Endothelial cell of umbilical vein (primary cell): ENCODE measurements at regions not wholly inside any gene's neighbourhood (a gene's known extent, or its start where the extent isn't known, plus 50 kb on each side); places are given as distances from the start of the nearest gene placed in this dataset.
"Not testable (repeated sequence)": the region's sequence is repeated elsewhere in the genome, so short reads cannot be mapped to it uniquely, and the experiment has no call there.

Experiments
- BruUV-seq: library from RNA; stranded (reverse); fragments of 400-500 nt; replicated peaks from 2 replicates; lab custom pipeline; 2021; lab: Mats Ljungman, UMichigan
- CTCF ChIA-PET: fragments of 300-600, 350-600 bp; sonication (Branson Sonifier 250); formaldehyde crosslinking; loops from one replicate; lab custom pipeline; 2021; ENCODE audit warnings: antibody characterized with exemption, inconsistent platforms; lab: Charles Lee
- POLR2A ChIA-PET: fragments of 300-600, 350-600 bp; sonication (Branson Sonifier 250); formaldehyde crosslinking; loops from one replicate; lab custom pipeline; 2021; ENCODE audit warnings: antibody characterized with exemption, inconsistent platforms; lab: Charles Lee
- DNase-seq: peaks from one replicate; pipeline ENCODE4 v3.0.0-alpha.2; 2011; ENCODE audit warnings: low read depth, low spot score
- FAIRE-seq: peaks from 2 replicates; lab custom pipeline; 2011; peaks lifted over from hg19 to GRCh38; lab: Jason Lieb, UNC
- H2AFZ ChIP-seq: 2 replicates; pipeline ENCODE4 v1.6.0; 2012; ENCODE audit warnings: low read depth, low read length, control low read depth, inconsistent platforms
- H3K27ac ChIP-seq: 2 replicates; pipeline ENCODE4 v1.5.1; 2011; ENCODE audit warnings: low read depth, mild to moderate bottlenecking, control low read depth, low read length, moderate library complexity; ENCODE audit not compliant: insufficient read depth
- H3K27me3 ChIP-seq, 2 experiments: 2 replicates each; pipeline versions ENCODE4 v1.6.0 to v1.6.1; 2011; ENCODE audit warnings: low read length in 2 of 2, mixed read lengths in 1 of 2; ENCODE audit not compliant: control insufficient read depth in 2 of 2, insufficient read depth in 2 of 2
- H3K36me3 ChIP-seq, 2 experiments: 2 replicates in 1 of 2; 3 replicates in 1 of 2; pipeline ENCODE4 v1.5.1; 2011; ENCODE audit warnings: low read length in 2 of 2, mild to moderate bottlenecking in 1 of 2, moderate library complexity in 1 of 2; ENCODE audit not compliant: control insufficient read depth in 2 of 2, insufficient read depth in 2 of 2; ENCODE audit errors: extremely low read depth in 1 of 2
- H3K4me1 ChIP-seq: 3 replicates; pipeline ENCODE4 v1.5.1; 2011; ENCODE audit warnings: mild to moderate bottlenecking, low read length; ENCODE audit not compliant: control insufficient read depth, insufficient read depth; ENCODE audit errors: extremely low read depth
- H3K4me2 ChIP-seq: 2 replicates; pipeline ENCODE4 v1.6.1; 2011; ENCODE audit warnings: low read length, control low read depth, mixed read lengths; ENCODE audit not compliant: insufficient read depth
- H3K4me3 ChIP-seq, 3 experiments: fragments of 200-600 bp in 1 of 3; sonication (generic), shearing (Covaris generic) in 1 of 3; replicated peaks in 1 of 3; 2 replicates each; pipeline ENCODE4 v1.5.1; 2011 to 2016; ENCODE audit warnings: control low read depth in 3 of 3, low read length in 3 of 3, mild to moderate bottlenecking in 2 of 3, inconsistent platforms in 1 of 3, low read depth in 1 of 3, moderate library complexity in 1 of 3; ENCODE audit not compliant: insufficient read depth in 1 of 3
- H3K79me2 ChIP-seq: 2 replicates; pipeline ENCODE4 v1.6.0; 2012; ENCODE audit warnings: low read length, inconsistent platforms; ENCODE audit not compliant: control insufficient read depth, insufficient read depth
- H3K9ac ChIP-seq: replicated peaks from 2 replicates; pipeline ENCODE3; 2011; ENCODE audit warnings: low read length, control low read depth; ENCODE audit not compliant: insufficient read depth; ENCODE audit errors: extremely low read depth
- H3K9me1 ChIP-seq: replicated peaks from 3 replicates; pipeline ENCODE4 v1.6.0; 2011; ENCODE audit warnings: mild to moderate bottlenecking, low read length; ENCODE audit not compliant: control insufficient read depth, insufficient read depth; ENCODE audit errors: extremely low read depth
- H3K9me3 ChIP-seq: replicated peaks from 2 replicates; pipeline ENCODE4 v1.5.1; 2012; ENCODE audit warnings: low read length, inconsistent platforms; ENCODE audit not compliant: control insufficient read depth, insufficient read depth
- H4K20me1 ChIP-seq: replicated peaks from 2 replicates; pipeline ENCODE3; 2011; ENCODE audit warnings: mild to moderate bottlenecking, low read length; ENCODE audit not compliant: control insufficient read depth, insufficient read depth; ENCODE audit errors: extremely low read depth
- dilution Hi-C: fragments of 300-500 bp; cut with MboI; formaldehyde crosslinking; loops from one replicate; pipeline ENCODE4 v1.15.0; 2019; ENCODE audit warnings: low sequenced_read_pairs; ENCODE audit not compliant: extremely low pct_ligation_motif_present
- intact Hi-C: fragments of 100-400 bp; cut with micrococcal nuclease; formaldehyde crosslinking; loops from one replicate; pipeline ENCODE4 v1.10.0; 2022

DNA sequence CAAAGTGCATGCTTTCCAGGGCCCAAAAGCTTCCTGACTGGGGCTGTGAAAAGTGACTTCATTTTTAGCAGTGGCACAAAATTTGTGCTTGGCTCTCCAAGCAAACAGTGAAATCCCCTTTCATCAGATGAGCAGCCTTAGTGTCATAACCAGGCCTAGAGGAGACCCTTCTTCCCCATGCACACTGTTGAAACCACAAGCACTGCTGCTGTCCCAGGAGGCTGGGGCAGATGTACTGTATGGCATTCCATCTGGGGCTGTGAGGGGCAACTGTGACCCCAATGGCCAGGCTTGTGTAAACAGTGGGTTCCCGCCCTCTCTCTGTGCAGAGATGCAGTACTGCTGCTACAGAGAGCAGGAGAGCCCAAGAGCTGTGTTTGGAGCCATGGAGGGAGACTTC, 184.1 kb downstream of the SPIN4 start:
- FAIRE-seq, BruUV-seq, CTCF ChIA-PET, H3K79me2 ChIP-seq, H3K27ac ChIP-seq, H3K9me1 ChIP-seq, H3K9me3 ChIP-seq, dilution Hi-C loops, intact Hi-C loops, H3K4me1 ChIP-seq, POLR2A ChIA-PET, H3K9ac ChIP-seq, H2AFZ ChIP-seq, DNase-seq, H3K36me3 ChIP-seq, H3K4me2 ChIP-seq, H4K20me1 ChIP-seq, H3K27me3 ChIP-seq, H3K4me3 ChIP-seq: not testable (repeated sequence)

DNA sequence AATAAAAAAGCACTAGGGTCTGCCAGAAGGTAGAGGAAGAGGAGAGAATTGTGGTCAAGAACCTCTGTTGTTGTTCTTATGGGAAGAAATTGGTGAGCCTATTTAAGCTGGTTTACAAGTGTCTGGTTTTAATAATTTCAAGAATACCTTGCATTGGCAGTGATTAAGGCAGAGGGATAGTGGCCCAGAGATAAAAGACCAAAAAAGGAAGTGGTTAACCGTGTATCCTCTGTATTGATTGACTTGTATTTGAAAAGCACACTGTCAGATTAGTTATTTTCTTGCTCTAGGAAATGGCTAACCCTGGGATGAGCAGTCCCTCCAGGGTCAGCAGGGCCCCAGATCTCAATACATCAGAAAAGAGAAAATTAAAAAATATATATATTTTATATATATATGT, 190.1 kb downstream of the SPIN4 start:
- intact Hi-C loops, CTCF ChIA-PET, FAIRE-seq, H4K20me1 ChIP-seq, POLR2A ChIA-PET, H3K27ac ChIP-seq, H3K4me2 ChIP-seq, H3K4me3 ChIP-seq, H3K9me1 ChIP-seq, H3K79me2 ChIP-seq, H3K36me3 ChIP-seq, H3K9me3 ChIP-seq, dilution Hi-C loops, H3K9ac ChIP-seq, H3K4me1 ChIP-seq, DNase-seq, BruUV-seq, H3K27me3 ChIP-seq, H2AFZ ChIP-seq: not testable (repeated sequence)

DNA sequence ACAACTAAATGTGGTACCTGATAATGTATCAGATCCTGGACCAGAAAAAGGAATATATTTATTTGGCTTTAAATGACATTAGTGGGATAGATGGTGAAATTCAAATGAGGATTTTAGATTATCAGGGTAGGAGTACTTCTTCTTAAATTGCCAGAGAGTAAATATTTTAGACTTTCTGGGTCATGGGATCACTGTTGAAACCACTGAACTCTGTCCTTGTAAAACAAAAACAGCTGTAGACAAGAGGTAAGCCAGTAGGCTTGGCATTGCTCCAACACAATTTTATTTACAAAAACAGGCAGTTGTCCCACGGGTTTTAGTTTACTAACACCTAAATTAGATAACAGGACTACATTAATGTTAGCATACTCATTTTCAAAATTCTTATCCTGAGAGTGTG, 190.8 kb downstream of the SPIN4 start:
- BruUV-seq, CTCF ChIA-PET: not testable (repeated sequence)

DNA sequence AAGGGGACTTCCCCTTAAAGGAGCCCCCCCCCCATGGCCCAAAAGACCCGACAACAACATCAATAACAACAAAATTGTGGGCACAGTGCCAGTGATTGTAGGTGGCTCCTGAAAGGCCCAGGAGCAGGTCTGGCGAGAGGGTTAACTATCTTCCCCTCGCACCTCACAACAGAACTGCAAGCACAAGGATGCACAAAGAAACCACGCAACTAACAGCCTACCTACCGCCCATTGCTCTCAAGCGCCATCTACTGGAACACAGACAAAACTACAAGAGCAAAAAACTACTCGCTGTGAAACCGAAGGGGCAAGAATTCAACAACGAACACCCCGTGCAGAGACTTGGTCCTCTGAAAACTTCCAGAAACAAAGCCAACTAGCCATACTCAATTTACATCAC, 205.6 kb downstream of the SPIN4 start:
- FAIRE-seq, BruUV-seq, H3K4me1 ChIP-seq, DNase-seq, H3K27me3 ChIP-seq, H2AFZ ChIP-seq, H4K20me1 ChIP-seq, H3K9me1 ChIP-seq, H3K27ac ChIP-seq, H3K4me2 ChIP-seq, H3K79me2 ChIP-seq, intact Hi-C loops, H3K9ac ChIP-seq, H3K9me3 ChIP-seq, CTCF ChIA-PET, H3K4me3 ChIP-seq, POLR2A ChIA-PET, H3K36me3 ChIP-seq, dilution Hi-C loops: not testable (repeated sequence)

More for the DNA sequence above, 190.8 kb downstream of the SPIN4 start:
- H3K9me3 ChIP-seq, H4K20me1 ChIP-seq, FAIRE-seq, H3K36me3 ChIP-seq, POLR2A ChIA-PET, dilution Hi-C loops, H3K9ac ChIP-seq, DNase-seq, H3K79me2 ChIP-seq, H3K4me1 ChIP-seq, H3K9me1 ChIP-seq, intact Hi-C loops, H3K27ac ChIP-seq, H3K27me3 ChIP-seq, H2AFZ ChIP-seq, H3K4me2 ChIP-seq, H3K4me3 ChIP-seq: not testable (repeated sequence)
